HFFc6 (cell line): ENCODE measurements at regions not wholly inside any gene's neighbourhood (a gene's known extent, or its start where the extent isn't known, plus 50 kb on each side); places are given as distances from the start of the nearest gene placed in this dataset.

Experiments used
- DNase-seq: peaks from one replicate; pipeline ENCODE4 v3.0.0-alpha.2; 2018
- H3K27ac Mint-ChIP-seq: 2 replicates; pipeline ENCODE4 v1.8.0; 2020; ENCODE audit warnings: mild to moderate bottlenecking, mixed read lengths
- H3K27me3 Mint-ChIP-seq: 2 replicates; pipeline ENCODE4 v1.8.0; 2021; ENCODE audit warnings: mild to moderate bottlenecking, moderate library complexity, mixed read lengths; ENCODE audit not compliant: insufficient read depth
- H3K36me3 Mint-ChIP-seq: 2 replicates; pipeline ENCODE4 v1.8.0; 2021; ENCODE audit warnings: low read depth, mixed read lengths
- H3K4me1 Mint-ChIP-seq: 2 replicates; pipeline ENCODE4 v1.8.0; 2020; ENCODE audit warnings: low read depth, mixed read lengths
- H3K4me3 Mint-ChIP-seq: 2 replicates; pipeline ENCODE4 v1.8.0; 2020; ENCODE audit warnings: mild to moderate bottlenecking, moderate library complexity, mixed read lengths
- H3K9me3 Mint-ChIP-seq: 2 replicates; pipeline ENCODE4 v1.8.0; 2020; ENCODE audit warnings: mild to moderate bottlenecking, mixed read lengths
- CTCF ChIP-seq: fragments of 200-600 bp; sonication (generic); IDR thresholded peaks from 2 replicates; pipeline ENCODE4 v1.5.0; 2021; ENCODE audit warnings: antibody characterized with exemption, mild to moderate bottlenecking

- Mint-ChIP-seq H3K9me3 (peaks cover 67% of the 10 kb centered on the region), H3K36me3 (peaks cover 31% of the 10 kb centered on the region), H3K27ac (no peak overlapping the region), H3K27me3 (peaks cover 3% of the 10 kb centered on the region; the same call in 1 of the 2 replicates), H3K4me3 (no peak overlapping the region), H3K4me1 (no peaks in the 10 kb centered on the region)
- no peak for DNase-seq
- no peak for TF ChIP-seq CTCF
Observed at GRCh38 chr6:170032197-170032596, 258.7 kb downstream of the DLL1 start.

GRCh38 chr6:170031684-170032121, 259.2 kb downstream of the DLL1 start:
- Mint-ChIP-seq H3K9me3 (peaks cover 65% of the 10 kb centered on the region), H3K4me1 (no peaks in the 10 kb centered on the region)
- DNase-seq = no peak

GRCh38 chr6:170030821-170031471, 259.9 kb downstream of the DLL1 start:
- TF ChIP-seq CTCF = no peak
- no peaks in the 10 kb centered on the region for H3K4me1 Mint-ChIP-seq

More at GRCh38 chr6:170031684-170032121, 259.2 kb downstream of the DLL1 start:
- Mint-ChIP-seq H3K27ac (no peak overlapping the region), H3K27me3 (peaks cover 2% of the 10 kb centered on the region; the same call in 1 of the 2 replicates), H3K36me3 (peaks cover 28% of the 10 kb centered on the region), H3K4me3 (no peak overlapping the region)
- no peak for TF ChIP-seq CTCF

GRCh38 chr6:170030284-170030815, 260.5 kb downstream of the DLL1 start:
- Mint-ChIP-seq H3K36me3 (peaks cover 23% of the 10 kb centered on the region), H3K9me3 (peaks cover 56% of the 10 kb centered on the region), H3K27ac (no peak overlapping the region), H3K4me3 (no peak overlapping the region), H3K4me1 (no peaks in the 10 kb centered on the region), H3K27me3 (peaks cover 2% of the 10 kb centered on the region; the same call in 1 of the 2 replicates)
- no peak for TF ChIP-seq CTCF
- no peak for DNase-seq

More at GRCh38 chr6:170030821-170031471, 259.9 kb downstream of the DLL1 start:
- Mint-ChIP-seq H3K27ac (no peak overlapping the region), H3K4me3 (no peak overlapping the region), H3K9me3 (peaks cover 60% of the 10 kb centered on the region), H3K27me3 (peaks cover 2% of the 10 kb centered on the region; the same call in 1 of the 2 replicates), H3K36me3 (peaks cover 23% of the 10 kb centered on the region)
- no peak for DNase-seq

- H3K36me3 Mint-ChIP-seq = peaks cover 30% of the 10 kb centered on the region
- no peak for TF ChIP-seq CTCF
- peaks cover 2% of the 10 kb centered on the region; the same call in 1 of the 2 replicates for H3K27me3 Mint-ChIP-seq
- DNase-seq = no peak
- no peak overlapping the region for H3K4me3 Mint-ChIP-seq
- H3K9me3 Mint-ChIP-seq = peaks cover 63% of the 10 kb centered on the region
- no peaks in the 10 kb centered on the region for H3K4me1 Mint-ChIP-seq
- no peak overlapping the region for H3K27ac Mint-ChIP-seq
Observed at GRCh38 chr6:170029416-170030283, 261.2 kb downstream of the DLL1 start.
